IMR-90 (cell line): ENCODE measurements at regions not wholly inside any gene's neighbourhood (a gene's known extent, or its start where the extent isn't known, plus 50 kb on each side); places are given as distances from the start of the nearest gene placed in this dataset.

Experiments used
- ATAC-seq: fragments of 200-7000 bp; cut with Tn5 transposase; 2 replicates; pipeline ENCODE4 v1.9.1; 2020; ENCODE audit warnings: low read depth, mild to moderate bottlenecking, moderate library complexity
- BruUV-seq: library from RNA; stranded (reverse); fragments of 400-500 nt; replicated peaks from 2 replicates; lab custom pipeline; 2021; lab: Mats Ljungman, UMichigan
- CTCF ChIA-PET: fragments of 300-600 bp; formaldehyde crosslinking; extraction: SDS; loops from one replicate; lab custom pipeline; 2021; ENCODE audit warnings: antibody characterized with exemption; lab: Yijun Ruan, JAX
- POLR2A ChIA-PET: fragments of 300-600 bp; sonication (Branson Sonifier 250); formaldehyde crosslinking; loops from one replicate; lab custom pipeline; 2022; ENCODE audit warnings: antibody characterized with exemption; ENCODE audit not compliant: unreplicated experiment; lab: Charles Lee
- DNase-seq: peaks from one replicate; pipeline ENCODE4 v3.0.0; 2013
- H2AFZ ChIP-seq: replicated peaks from 2 replicates; pipeline ENCODE3; 2013; ENCODE audit warnings: low read length, mild to moderate bottlenecking; ENCODE audit not compliant: poor library complexity
- H2AK5ac ChIP-seq: 2 replicates; pipeline ENCODE4 v1.6.1; 2013; ENCODE audit warnings: low read depth, low read length, inconsistent platforms
- H2AK9ac ChIP-seq: replicated peaks from 2 replicates; pipeline ENCODE3; 2013; ENCODE audit warnings: mild to moderate bottlenecking, low read depth, low read length, moderate library complexity; ENCODE audit not compliant: poor library complexity
- H2BK120ac ChIP-seq: 2 replicates; pipeline ENCODE4 v1.6.1; 2013; ENCODE audit warnings: low read depth, low read length, inconsistent platforms
- H2BK15ac ChIP-seq: 3 replicates; pipeline ENCODE4 v1.6.1; 2013; ENCODE audit warnings: low read depth, low read length, inconsistent platforms
- H2BK20ac ChIP-seq: 2 replicates; pipeline ENCODE4 v1.6.1; 2013; ENCODE audit warnings: low read depth, mild to moderate bottlenecking, inconsistent platforms, low read length, moderate library complexity
- H2BK5ac ChIP-seq: 2 replicates; pipeline ENCODE4 v1.6.1; 2013; ENCODE audit warnings: mild to moderate bottlenecking, low read depth, low read length, inconsistent platforms; ENCODE audit not compliant: poor library complexity, severe bottlenecking
- H3K14ac ChIP-seq: replicated peaks from 2 replicates; pipeline ENCODE4 v1.6.1; 2013; ENCODE audit warnings: low read depth, low read length, inconsistent platforms
- H3K18ac ChIP-seq: 2 replicates; pipeline ENCODE4 v1.6.1; 2013; ENCODE audit warnings: low read depth, low read length, control low read depth
- H3K23ac ChIP-seq: 2 replicates; pipeline ENCODE4 v1.6.1; 2013; ENCODE audit warnings: low read depth, low read length, inconsistent platforms
- H3K27ac ChIP-seq: 2 replicates; pipeline ENCODE4 v1.5.1; 2013; ENCODE audit warnings: mild to moderate bottlenecking, control low read depth, low read length; ENCODE audit not compliant: insufficient read depth
- H3K27me3 ChIP-seq: 2 replicates; pipeline ENCODE4 v1.6.1; 2013; ENCODE audit warnings: low read length; ENCODE audit not compliant: control insufficient read depth, insufficient read depth
- H3K36me3 ChIP-seq: 2 replicates; pipeline ENCODE4 v1.6.1; 2013; ENCODE audit warnings: low read length, mixed read lengths; ENCODE audit not compliant: control insufficient read depth, insufficient read depth
- H3K4ac ChIP-seq: 2 replicates; pipeline ENCODE4 v1.6.1; 2013; ENCODE audit warnings: low read depth, low read length, inconsistent platforms
- H3K4me1 ChIP-seq: 2 replicates; pipeline ENCODE4 v1.6.1; 2013; ENCODE audit warnings: low read length, mixed read lengths; ENCODE audit not compliant: control insufficient read depth, insufficient read depth
- H3K4me2 ChIP-seq: 2 replicates; pipeline ENCODE4 v1.6.1; 2013; ENCODE audit warnings: low read depth, mild to moderate bottlenecking, control low read depth, low read length, moderate library complexity
- H3K4me3 ChIP-seq: 2 replicates; pipeline ENCODE4 v1.5.1; 2013; ENCODE audit warnings: low read depth, mild to moderate bottlenecking, control low read depth, low read length, moderate library complexity; ENCODE audit not compliant: insufficient read depth
- H3K56ac ChIP-seq: 2 replicates; pipeline ENCODE4 v1.6.1; 2013; ENCODE audit warnings: low read length, inconsistent platforms; ENCODE audit not compliant: insufficient read depth; ENCODE audit errors: extremely low read depth
- H3K79me1 ChIP-seq, 2 experiments: 2 replicates each; pipeline ENCODE4 v1.6.1; 2013; ENCODE audit warnings: low read length in 2 of 2, inconsistent platforms in 1 of 2, low read depth in 1 of 2
- H3K9ac ChIP-seq: 2 replicates; pipeline ENCODE4 v1.6.1; 2013; ENCODE audit warnings: low read depth, low read length, control low read depth
- H3K9me1 ChIP-seq: 2 replicates; pipeline ENCODE4 v1.6.1; 2013; ENCODE audit warnings: low read length, inconsistent platforms; ENCODE audit not compliant: insufficient read depth
- H3K9me3 ChIP-seq: 2 replicates; pipeline ENCODE4 v1.6.1; 2013; ENCODE audit warnings: low read length; ENCODE audit not compliant: control insufficient read depth, insufficient read depth
- H4K20me1 ChIP-seq: 2 replicates; pipeline ENCODE4 v1.6.1; 2013; ENCODE audit warnings: low read length, inconsistent platforms; ENCODE audit not compliant: insufficient read depth
- H4K5ac ChIP-seq: 2 replicates; pipeline ENCODE4 v1.6.1; 2013; ENCODE audit warnings: mild to moderate bottlenecking, low read depth, low read length, control low read depth
- H4K8ac ChIP-seq, 2 experiments: 2 replicates each; pipeline ENCODE4 v1.6.1; 2013; ENCODE audit warnings: low read depth in 2 of 2, low read length in 2 of 2, control low read depth in 1 of 2, inconsistent platforms in 1 of 2
- H4K91ac ChIP-seq: 2 replicates; pipeline ENCODE4 v1.6.1; 2013; ENCODE audit warnings: low read depth, low read length, inconsistent platforms; ENCODE audit not compliant: insufficient read depth
- CEBPB ChIP-seq: IDR thresholded peaks from 2 replicates; pipeline ENCODE4 v1.6.1; 2012; ENCODE audit warnings: low read depth, low read length, improper control_type of control experiment
- CHD1 ChIP-seq: IDR thresholded peaks from 2 replicates; pipeline ENCODE4 v1.6.1; 2012; ENCODE audit warnings: low read depth, low read length, improper control_type of control experiment
- NFE2L2 ChIP-seq: fragments of 150-350 bp; IDR thresholded peaks from 2 replicates; pipeline ENCODE4 v1.6.1; 2016; ENCODE audit warnings: low read depth, mild to moderate bottlenecking, low read length
- POLR2A ChIP-seq: IDR thresholded peaks from 2 replicates; pipeline ENCODE4 v1.6.1; 2012; ENCODE audit warnings: mild to moderate bottlenecking, low read depth, low read length
- SMC3 ChIP-seq: fragments of 150-350 bp; IDR thresholded peaks from 2 replicates; pipeline ENCODE4 v1.6.1; 2016; ENCODE audit warnings: low read depth, mild to moderate bottlenecking, antibody characterized with exemption, low read length, moderate library complexity
- WGBS, 2 experiments: methylation state at CpG; one replicate each; pipeline versions ENCODE4 v1.1.5 to v1.1.7; 2013; ENCODE audit warnings: missing lambda C conversion rate in 2 of 2; ENCODE audit not compliant: insufficient read length in 1 of 2; ENCODE audit errors: extremely low coverage in 2 of 2; 5-methylcytosine and 5-hydroxymethylcytosine counted together
- dilution Hi-C: fragments of 300-500 bp; cut with HindIII; formaldehyde crosslinking; loops from one replicate; pipeline ENCODE4 v1.14.3; 2018; ENCODE audit warnings: low sequenced_read_pairs; ENCODE audit not compliant: unreplicated experiment
- in situ Hi-C: fragments of 300-500 bp; cut with MboI; formaldehyde crosslinking; loops from 3 replicates; pipeline ENCODE4 v1.14.3; 2019; ENCODE audit warnings: low sequenced_read_pairs, inconsistent platforms, mixed read lengths
- intact Hi-C: fragments of 100-400 bp; cut with micrococcal nuclease; formaldehyde crosslinking; loops from 2 replicates; pipeline ENCODE4 v1.10.0; 2022

DNA sequence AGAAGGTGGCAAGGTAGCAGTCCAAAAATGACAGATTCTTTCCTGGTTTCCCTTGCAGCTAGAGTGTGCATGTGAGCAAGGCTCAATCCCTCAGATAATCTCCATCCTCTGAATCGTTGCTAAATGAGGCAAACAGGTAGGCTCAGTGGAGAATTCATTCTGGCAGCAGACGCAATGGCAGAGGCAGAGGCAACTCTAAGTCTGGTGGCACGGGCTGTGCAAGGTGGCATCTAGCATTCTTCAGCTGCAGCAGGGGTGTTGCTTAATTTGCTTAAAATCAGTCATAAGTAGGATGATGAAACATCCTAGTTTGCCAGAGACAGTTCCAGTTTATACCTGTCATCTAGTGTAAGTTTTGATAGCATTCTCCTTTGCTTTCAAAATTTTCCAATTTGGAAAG is 391.1 kb upstream of the MEX3C start:
- H3K56ac ChIP-seq = no peak overlapping the region
- no peak overlapping the region for H3K14ac ChIP-seq
- intact Hi-C loops (no loop called here), in situ Hi-C loops (no loop called here), dilution Hi-C loops (no loop called here)
- ChIA-PET CTCF (no interaction called here), POLR2A (no interaction called here)
- H2BK5ac ChIP-seq = no peak overlapping the region
- no peak overlapping the region for H4K5ac ChIP-seq
- no peak overlapping the region for H2AFZ ChIP-seq
- H4K91ac ChIP-seq = no peak overlapping the region
- H4K20me1 ChIP-seq = no peaks in the 10 kb centered on the region
- ATAC-seq = no peak
- H3K23ac ChIP-seq = no peak overlapping the region
- BruUV-seq = no TSS peak
- H3K27ac ChIP-seq = no peak overlapping the region
- H2BK20ac ChIP-seq = no peak overlapping the region
- no peak overlapping the region for H2AK9ac ChIP-seq
- H3K27me3 ChIP-seq = no peaks in the 10 kb centered on the region
- no peak for TF ChIP-seq CEBPB
- no peak for TF ChIP-seq NFE2L2
- no peak for TF ChIP-seq SMC3
- no peak for TF ChIP-seq CHD1
- no peak for TF ChIP-seq POLR2A
- no peak overlapping the region for H3K4ac ChIP-seq
- no peak overlapping the region for H2BK15ac ChIP-seq
- DNase-seq = no peak
- H3K9me1 ChIP-seq = no peaks in the 10 kb centered on the region
- H3K9ac ChIP-seq = no peak overlapping the region
- H3K36me3 ChIP-seq = no peaks in the 10 kb centered on the region
- no CpG with 5 or more reads among the region's 3 CpGs for WGBS, 2 experiments
- H3K9me3 ChIP-seq = peaks cover 9% of the 10 kb centered on the region
- no peak overlapping the region for H2AK5ac ChIP-seq
- no peaks in the 10 kb centered on the region for H3K79me1 ChIP-seq
- no peak overlapping the region for H4K8ac ChIP-seq
- H3K4me2 ChIP-seq = no peak overlapping the region
- no peaks in the 10 kb centered on the region for H3K4me1 ChIP-seq
- H3K4me3 ChIP-seq = no peak overlapping the region
- no peak overlapping the region for H3K18ac ChIP-seq
- H2BK120ac ChIP-seq = no peak overlapping the region
